Activated CD8-positive, alpha-beta memory T cell treated with anti-CD3 and anti-CD28 coated beads, Interleukin-2, amount 10 ng/mL, durations not matched to agents 7 days and 5 days (primary cell): ENCODE measurements at regions not wholly inside any gene's neighbourhood (a gene's known extent, or its start where the extent isn't known, plus 50 kb on each side); places are given as distances from the start of the nearest gene placed in this dataset.
A peak's percentile ranks its signal among the peaks of the same experiment; 100 is the strongest.

Experiments used
- ATAC-seq: fragments of 150-1000 bp; cut with Tn5 transposase; one replicate; pipeline ENCODE4 v1.10.0; 2021; ENCODE audit warnings: moderate library complexity
- CTCF ChIA-PET: fragments of 350-600 bp; sonication (Branson Sonifier 250); formaldehyde crosslinking; loops from one replicate; lab custom pipeline; 2021; ENCODE audit warnings: antibody characterized with exemption; lab: Charles Lee
- DNase-seq: peaks from one replicate; pipeline ENCODE4 v3.0.0-alpha.2; 2020
- H3K27ac Mint-ChIP-seq: one replicate; pipeline ENCODE4 v1.8.0; 2021; ENCODE audit warnings: mild to moderate bottlenecking, mixed read lengths
- H3K27me3 Mint-ChIP-seq: one replicate; pipeline ENCODE4 v1.8.0; 2021; ENCODE audit warnings: mixed read lengths
- H3K36me3 Mint-ChIP-seq: one replicate; pipeline ENCODE4 v1.8.0; 2021; ENCODE audit warnings: mild to moderate bottlenecking, mixed read lengths
- H3K4me1 Mint-ChIP-seq: one replicate; pipeline ENCODE4 v1.8.0; 2021; ENCODE audit warnings: mixed read lengths
- H3K4me3 Mint-ChIP-seq: one replicate; pipeline ENCODE4 v1.8.0; 2021; ENCODE audit warnings: mild to moderate bottlenecking, moderate library complexity, mixed read lengths
- H3K9me3 Mint-ChIP-seq: one replicate; pipeline ENCODE4 v1.8.0; 2022; ENCODE audit warnings: low read depth, mixed read lengths

DNA sequence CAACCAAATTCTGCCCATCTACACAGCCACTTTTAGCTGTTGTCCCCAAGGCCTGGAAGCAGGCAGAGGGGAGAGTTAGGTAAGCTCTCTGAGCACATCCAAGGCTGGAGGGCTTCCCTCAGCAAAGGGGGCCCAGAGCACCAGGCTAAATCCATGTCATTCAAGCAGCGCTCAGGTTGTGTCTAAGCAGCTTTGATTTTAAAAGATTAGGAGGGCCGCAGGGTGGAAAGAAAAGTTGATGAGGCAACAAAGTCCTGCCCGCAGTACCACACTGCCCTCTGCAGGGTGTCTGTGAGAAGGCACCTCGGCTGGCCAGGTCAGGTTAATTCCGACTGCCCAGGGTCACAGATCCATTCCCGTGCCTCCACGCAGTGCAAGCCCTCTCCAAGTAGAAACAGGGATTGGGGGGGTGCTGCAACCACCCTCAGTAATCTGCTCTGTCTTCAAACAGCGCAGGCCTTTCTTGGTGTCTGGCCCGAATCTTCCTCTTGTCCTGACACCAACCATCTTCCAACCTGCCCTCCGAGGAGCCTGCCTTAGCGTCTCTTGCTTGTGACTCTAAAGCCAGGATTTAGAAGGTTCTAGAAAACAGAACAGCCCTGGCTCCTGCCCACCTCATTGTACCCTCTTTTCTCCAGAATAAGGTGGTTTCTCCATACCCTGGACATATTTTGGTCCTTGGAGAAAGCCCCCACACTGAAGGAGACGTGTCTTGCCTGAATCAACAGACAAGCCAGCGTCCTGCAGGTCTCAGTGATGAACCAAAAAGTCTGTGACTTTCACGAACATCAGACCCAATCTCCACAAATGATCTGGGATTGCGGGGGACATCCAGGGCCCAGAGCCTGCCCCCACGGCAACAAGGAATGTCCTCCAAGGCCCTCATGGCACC lies 289.2 kb downstream of the TNS1 start:
- Mint-ChIP-seq H3K4me1 (no peaks in the 10 kb centered on the region), H3K36me3 (no peaks in the 10 kb centered on the region), H3K27ac (no peak overlapping the region), H3K4me3 (no peak overlapping the region), H3K9me3 (no peaks in the 10 kb centered on the region), H3K27me3 (no peaks in the 10 kb centered on the region)
- CTCF ChIA-PET, result interaction anchor here (0.6 to 2.4 kb wide), 25 partner anchors 10 to 1047 kb away, joined by 3 to 14 read pairs (median 4); partner anchors contain the start of gene IGFBP5
- peak; percentile 78 for DNase-seq
- ATAC-seq, result peak; percentile 84

GRCh38 chr2:217712431-217712830 lies 290.4 kb downstream of the TNS1 start:
- CTCF ChIA-PET, result interaction anchor here (1.4 to 2.4 kb wide), 9 partner anchors 10 to 1032 kb away, joined by 3 to 14 read pairs (median 6); partner anchors contain the start of gene IGFBP5
- H3K4me1 Mint-ChIP-seq, result no peaks in the 10 kb centered on the region
- DNase-seq, result no peak
- no peaks in the 10 kb centered on the region for H3K36me3 Mint-ChIP-seq
- H3K4me3 Mint-ChIP-seq, result no peak overlapping the region
- H3K27ac Mint-ChIP-seq, result no peak overlapping the region
- no peaks in the 10 kb centered on the region for H3K9me3 Mint-ChIP-seq
- H3K27me3 Mint-ChIP-seq, result no peaks in the 10 kb centered on the region
- ATAC-seq, result no peak

- Mint-ChIP-seq H3K27me3 (no peaks in the 10 kb centered on the region), H3K4me1 (no peaks in the 10 kb centered on the region), H3K4me3 (no peak overlapping the region), H3K36me3 (no peaks in the 10 kb centered on the region), H3K27ac (no peak overlapping the region), H3K9me3 (no peaks in the 10 kb centered on the region)
- CTCF ChIA-PET, result interaction anchor here (1.0 kb wide), 1 partner anchor 1031 kb away, joined by 3 read pairs; no protein-coding TSS in a partner anchor
- no peak for ATAC-seq
- DNase-seq, result no peak
These were observed 291.6 kb downstream of the TNS1 start for GRCh38 chr2:217711188-217711587.

- Mint-ChIP-seq H3K36me3 (no peaks in the 10 kb centered on the region), H3K27ac (no peak overlapping the region), H3K9me3 (no peaks in the 10 kb centered on the region), H3K4me1 (no peaks in the 10 kb centered on the region), H3K4me3 (no peak overlapping the region), H3K27me3 (no peaks in the 10 kb centered on the region)
- ATAC-seq (no peak), DNase-seq (no peak)
- CTCF ChIA-PET, result interaction anchor here (1.0 kb wide), 1 partner anchor 1030 kb away, joined by 3 read pairs; no protein-coding TSS in a partner anchor
These were observed 292.5 kb downstream of the TNS1 start for GRCh38 chr2:217710211-217710765.

DNA sequence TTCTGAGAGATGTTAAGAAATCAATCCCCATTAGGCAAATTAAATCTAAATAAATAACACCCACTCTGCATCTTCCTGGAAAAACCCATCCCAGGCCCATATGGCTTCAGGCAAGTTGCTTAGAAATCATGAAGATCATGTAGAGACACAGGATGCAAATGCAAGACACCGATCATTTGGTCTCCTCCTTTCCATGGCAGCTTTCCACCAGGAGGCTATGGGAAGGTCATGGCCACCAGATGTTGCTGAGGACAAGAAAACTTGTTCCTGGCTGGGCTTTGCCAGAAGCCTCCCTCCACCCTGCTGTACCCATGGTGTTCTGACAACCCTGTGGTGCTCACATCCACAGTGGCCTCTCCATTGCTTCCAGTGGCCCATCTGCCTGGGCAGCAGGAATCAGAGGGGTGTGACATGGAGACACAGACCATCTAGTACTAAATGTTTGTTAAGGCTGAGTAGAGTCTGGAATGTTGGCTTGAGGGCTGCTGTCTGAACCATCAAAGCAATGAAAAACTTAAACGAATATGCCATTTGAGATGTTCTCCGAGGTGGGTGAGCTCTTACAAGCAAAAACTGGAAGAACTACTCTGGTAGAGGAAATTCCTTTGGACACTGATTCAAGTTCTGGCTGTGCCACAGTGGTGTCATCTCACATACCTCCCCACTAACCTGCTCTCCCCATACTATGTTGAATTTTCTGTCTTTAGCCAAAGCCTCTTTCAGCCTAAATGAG lies 293.2 kb downstream of the TNS1 start:
- DNase-seq, result no peak
- Mint-ChIP-seq H3K36me3 (no peaks in the 10 kb centered on the region), H3K4me1 (no peaks in the 10 kb centered on the region), H3K4me3 (no peak overlapping the region), H3K27ac (no peak overlapping the region), H3K9me3 (no peaks in the 10 kb centered on the region), H3K27me3 (no peaks in the 10 kb centered on the region)
- CTCF ChIA-PET, result no interaction called here
- no peak for ATAC-seq

GRCh38 chr2:217707131-217707611 lies 295.6 kb downstream of the TNS1 start:
- Mint-ChIP-seq H3K4me1 (no peaks in the 10 kb centered on the region), H3K36me3 (no peaks in the 10 kb centered on the region), H3K4me3 (no peak overlapping the region), H3K27me3 (peaks cover 3% of the 10 kb centered on the region), H3K9me3 (no peaks in the 10 kb centered on the region), H3K27ac (no peak overlapping the region)
- ATAC-seq, result no peak
- CTCF ChIA-PET, result no interaction called here
- DNase-seq, result no peak

DNA sequence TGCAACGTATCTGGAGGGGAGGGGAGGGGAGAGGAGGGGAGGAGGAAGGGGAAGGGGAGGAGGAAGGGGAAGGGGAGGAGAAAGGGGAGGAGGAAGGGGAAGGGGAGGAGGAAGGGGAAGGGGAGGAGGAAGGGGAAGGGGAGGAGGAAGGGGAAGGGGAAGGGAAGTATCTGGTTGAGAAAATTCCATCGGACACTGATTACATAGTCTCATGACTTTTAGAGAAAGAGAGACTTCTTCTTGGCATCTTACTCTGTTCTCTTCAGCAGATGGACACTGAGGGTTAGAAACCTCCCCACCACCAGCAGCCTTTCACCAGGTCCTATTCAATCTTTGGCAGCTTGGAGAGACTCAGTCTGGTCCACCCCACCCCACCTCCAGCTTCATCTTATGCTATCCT lies 296.3 kb downstream of the TNS1 start:
- no peak for ATAC-seq
- CTCF ChIA-PET, result no interaction called here

GRCh38 chr2:217706095-217706494 lies 296.7 kb downstream of the TNS1 start:
- Mint-ChIP-seq H3K4me3 (no peak overlapping the region), H3K36me3 (no peaks in the 10 kb centered on the region), H3K27ac (no peak overlapping the region), H3K9me3 (no peaks in the 10 kb centered on the region), H3K27me3 (peaks cover 3% of the 10 kb centered on the region), H3K4me1 (no peaks in the 10 kb centered on the region)
- DNase-seq (no peak), ATAC-seq (no peak)
- CTCF ChIA-PET, result no interaction called here

More for the DNA sequence above, 296.3 kb downstream of the TNS1 start:
- no peak overlapping the region for H3K27ac Mint-ChIP-seq
- H3K4me1 Mint-ChIP-seq, result no peaks in the 10 kb centered on the region
- no peak for DNase-seq
- H3K36me3 Mint-ChIP-seq, result no peaks in the 10 kb centered on the region
- peaks cover 3% of the 10 kb centered on the region for H3K27me3 Mint-ChIP-seq
- no peaks in the 10 kb centered on the region for H3K9me3 Mint-ChIP-seq
- no peak overlapping the region for H3K4me3 Mint-ChIP-seq

DNA sequence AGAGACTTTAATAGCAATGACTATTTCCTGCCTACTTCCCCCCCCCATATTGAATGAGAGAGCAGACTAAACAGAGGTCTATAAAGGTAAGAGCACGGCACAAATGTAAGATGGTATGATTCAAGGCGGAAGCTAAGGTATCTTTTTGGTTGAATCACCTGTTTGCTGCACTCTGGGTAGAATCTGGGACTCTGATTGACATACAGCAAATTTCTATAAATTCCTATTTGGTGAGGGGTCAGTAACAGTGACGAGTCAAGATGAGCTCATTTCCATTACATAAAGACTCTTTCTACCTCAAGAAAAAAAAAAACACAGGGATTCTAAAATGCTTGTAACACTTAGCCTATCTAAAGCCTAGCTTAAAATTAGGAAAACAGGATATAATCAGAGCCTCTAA lies 297.3 kb downstream of the TNS1 start:
- CTCF ChIA-PET, result no interaction called here

DNA sequence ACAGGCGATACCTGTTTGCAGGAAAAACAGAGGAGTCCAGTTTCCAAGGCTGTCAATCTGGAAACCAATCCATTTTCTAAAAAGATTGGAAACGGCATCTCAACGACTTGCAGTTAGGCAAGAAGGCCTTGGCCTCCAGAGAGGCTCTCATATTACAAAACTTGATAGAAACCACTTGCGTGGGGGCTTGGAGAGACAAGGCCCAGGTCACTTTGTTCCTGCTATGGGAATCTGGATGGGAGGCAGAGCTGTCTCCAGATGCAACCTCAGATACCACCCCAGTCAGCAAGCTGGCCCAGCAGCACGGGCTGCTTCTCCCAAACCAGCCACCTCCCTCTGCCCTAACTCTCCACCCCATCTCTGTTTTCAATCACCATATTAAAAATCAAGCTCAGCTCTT lies 298.8 kb downstream of the TNS1 start:
- Mint-ChIP-seq H3K36me3 (no peaks in the 10 kb centered on the region), H3K27me3 (peaks cover 3% of the 10 kb centered on the region), H3K4me3 (no peak overlapping the region), H3K9me3 (no peaks in the 10 kb centered on the region), H3K4me1 (no peaks in the 10 kb centered on the region), H3K27ac (no peak overlapping the region)
- CTCF ChIA-PET, result interaction anchor here (0.6 kb wide), 1 partner anchor 624 kb away, joined by 3 read pairs; no protein-coding TSS in a partner anchor
- ATAC-seq (no peak), DNase-seq (no peak)

More for the DNA sequence above, 297.3 kb downstream of the TNS1 start:
- Mint-ChIP-seq H3K36me3 (no peaks in the 10 kb centered on the region), H3K27me3 (peaks cover 3% of the 10 kb centered on the region), H3K4me1 (no peaks in the 10 kb centered on the region), H3K9me3 (no peaks in the 10 kb centered on the region), H3K4me3 (no peak overlapping the region), H3K27ac (no peak overlapping the region)
- ATAC-seq (no peak), DNase-seq (no peak)

GRCh38 chr2:217703102-217703501 lies 299.7 kb downstream of the TNS1 start:
- H3K9me3 Mint-ChIP-seq, result no peaks in the 10 kb centered on the region
- no peaks in the 10 kb centered on the region for H3K4me1 Mint-ChIP-seq
- H3K27ac Mint-ChIP-seq, result no peak overlapping the region
- no peaks in the 10 kb centered on the region for H3K36me3 Mint-ChIP-seq
- DNase-seq (no peak), ATAC-seq (no peak)
- H3K4me3 Mint-ChIP-seq, result no peak overlapping the region
- H3K27me3 Mint-ChIP-seq, result peaks cover 3% of the 10 kb centered on the region
- CTCF ChIA-PET, result no interaction called here

DNA sequence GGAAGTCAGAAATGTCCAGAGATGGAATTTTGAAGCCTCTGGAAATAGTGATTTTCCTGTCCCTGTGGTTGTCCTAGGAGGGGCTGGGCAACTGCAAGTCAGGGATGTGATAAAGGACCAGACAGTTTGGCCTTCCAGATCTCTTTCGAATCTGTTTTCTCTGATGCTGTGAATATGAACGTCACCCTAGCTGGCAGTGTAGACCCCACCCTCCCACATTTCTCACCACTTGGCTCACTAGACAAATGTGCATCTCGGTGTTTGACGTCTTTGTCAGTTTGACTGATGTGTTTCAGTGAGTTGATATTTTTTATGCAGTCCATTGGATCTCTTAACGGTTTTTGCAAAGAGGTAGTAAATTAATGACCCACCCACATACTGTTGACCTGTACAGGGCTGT lies 301.2 kb downstream of the TNS1 start:
- no peak for ATAC-seq
- no peak overlapping the region for H3K4me3 Mint-ChIP-seq
- no peaks in the 10 kb centered on the region for H3K9me3 Mint-ChIP-seq
- H3K4me1 Mint-ChIP-seq, result no peaks in the 10 kb centered on the region
- no peaks in the 10 kb centered on the region for H3K36me3 Mint-ChIP-seq
- H3K27me3 Mint-ChIP-seq, result peaks cover 3% of the 10 kb centered on the region
- H3K27ac Mint-ChIP-seq, result no peak overlapping the region
- CTCF ChIA-PET, result interaction anchor here (1.3 kb wide), 1 partner anchor 11 kb away, joined by 4 read pairs; no protein-coding TSS in a partner anchor
- DNase-seq, result no peak

DNA sequence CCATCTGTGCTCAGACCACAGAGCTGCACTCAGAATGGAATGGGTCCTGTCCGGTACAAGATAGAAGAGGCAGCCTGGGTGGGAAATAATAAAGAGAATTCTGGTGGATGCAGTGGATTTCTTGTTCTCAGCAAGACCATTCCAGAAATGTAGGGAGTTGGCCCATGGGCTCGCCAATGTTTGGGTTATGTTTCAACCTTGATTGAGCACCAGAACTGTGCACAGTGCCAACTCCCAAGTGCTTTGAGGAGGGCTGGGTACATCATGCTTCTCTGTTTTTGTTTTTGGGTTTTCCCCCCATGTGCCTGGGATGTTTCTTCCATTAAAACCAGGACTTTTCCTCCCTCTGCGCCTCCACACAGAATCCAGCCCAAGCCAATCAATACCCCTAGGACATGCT lies 304.1 kb downstream of the TNS1 start:
- H3K27me3 Mint-ChIP-seq, result peaks cover 3% of the 10 kb centered on the region
- CTCF ChIA-PET, result no interaction called here
- no peaks in the 10 kb centered on the region for H3K36me3 Mint-ChIP-seq
- H3K4me1 Mint-ChIP-seq, result no peaks in the 10 kb centered on the region
- no peaks in the 10 kb centered on the region for H3K9me3 Mint-ChIP-seq
- no peak overlapping the region for H3K27ac Mint-ChIP-seq
- ATAC-seq, result no peak
- DNase-seq, result no peak
- H3K4me3 Mint-ChIP-seq, result no peak overlapping the region
